IMR-90 (cell line): ENCODE measurements at regions not wholly inside any gene's neighbourhood (a gene's known extent, or its start where the extent isn't known, plus 50 kb on each side); places are given as distances from the start of the nearest gene placed in this dataset.

ENCODE experiments used
- ATAC-seq: fragments of 200-7000 bp; cut with Tn5 transposase; 2 replicates; pipeline ENCODE4 v1.9.1; 2020; ENCODE audit warnings: low read depth, mild to moderate bottlenecking, moderate library complexity
- BruUV-seq: library from RNA; stranded (reverse); fragments of 400-500 nt; replicated peaks from 2 replicates; lab custom pipeline; 2021; lab: Mats Ljungman, UMichigan
- CTCF ChIA-PET: fragments of 300-600 bp; formaldehyde crosslinking; extraction: SDS; loops from one replicate; lab custom pipeline; 2021; ENCODE audit warnings: antibody characterized with exemption; lab: Yijun Ruan, JAX
- POLR2A ChIA-PET: fragments of 300-600 bp; sonication (Branson Sonifier 250); formaldehyde crosslinking; loops from one replicate; lab custom pipeline; 2022; ENCODE audit warnings: antibody characterized with exemption; ENCODE audit not compliant: unreplicated experiment; lab: Charles Lee
- DNase-seq: peaks from one replicate; pipeline ENCODE4 v3.0.0; 2013
- H2AFZ ChIP-seq: replicated peaks from 2 replicates; pipeline ENCODE3; 2013; ENCODE audit warnings: low read length, mild to moderate bottlenecking; ENCODE audit not compliant: poor library complexity
- H2AK5ac ChIP-seq: 2 replicates; pipeline ENCODE4 v1.6.1; 2013; ENCODE audit warnings: low read depth, low read length, inconsistent platforms
- H2AK9ac ChIP-seq: replicated peaks from 2 replicates; pipeline ENCODE3; 2013; ENCODE audit warnings: mild to moderate bottlenecking, low read depth, low read length, moderate library complexity; ENCODE audit not compliant: poor library complexity
- H2BK120ac ChIP-seq: 2 replicates; pipeline ENCODE4 v1.6.1; 2013; ENCODE audit warnings: low read depth, low read length, inconsistent platforms
- H2BK15ac ChIP-seq: 3 replicates; pipeline ENCODE4 v1.6.1; 2013; ENCODE audit warnings: low read depth, low read length, inconsistent platforms
- H2BK20ac ChIP-seq: 2 replicates; pipeline ENCODE4 v1.6.1; 2013; ENCODE audit warnings: low read depth, mild to moderate bottlenecking, inconsistent platforms, low read length, moderate library complexity
- H2BK5ac ChIP-seq: 2 replicates; pipeline ENCODE4 v1.6.1; 2013; ENCODE audit warnings: mild to moderate bottlenecking, low read depth, low read length, inconsistent platforms; ENCODE audit not compliant: poor library complexity, severe bottlenecking
- H3K14ac ChIP-seq: replicated peaks from 2 replicates; pipeline ENCODE4 v1.6.1; 2013; ENCODE audit warnings: low read depth, low read length, inconsistent platforms
- H3K18ac ChIP-seq: 2 replicates; pipeline ENCODE4 v1.6.1; 2013; ENCODE audit warnings: low read depth, low read length, control low read depth
- H3K23ac ChIP-seq: 2 replicates; pipeline ENCODE4 v1.6.1; 2013; ENCODE audit warnings: low read depth, low read length, inconsistent platforms
- H3K27ac ChIP-seq: 2 replicates; pipeline ENCODE4 v1.5.1; 2013; ENCODE audit warnings: mild to moderate bottlenecking, control low read depth, low read length; ENCODE audit not compliant: insufficient read depth
- H3K27me3 ChIP-seq: 2 replicates; pipeline ENCODE4 v1.6.1; 2013; ENCODE audit warnings: low read length; ENCODE audit not compliant: control insufficient read depth, insufficient read depth
- H3K36me3 ChIP-seq: 2 replicates; pipeline ENCODE4 v1.6.1; 2013; ENCODE audit warnings: low read length, mixed read lengths; ENCODE audit not compliant: control insufficient read depth, insufficient read depth
- H3K4ac ChIP-seq: 2 replicates; pipeline ENCODE4 v1.6.1; 2013; ENCODE audit warnings: low read depth, low read length, inconsistent platforms
- H3K4me1 ChIP-seq: 2 replicates; pipeline ENCODE4 v1.6.1; 2013; ENCODE audit warnings: low read length, mixed read lengths; ENCODE audit not compliant: control insufficient read depth, insufficient read depth
- H3K4me2 ChIP-seq: 2 replicates; pipeline ENCODE4 v1.6.1; 2013; ENCODE audit warnings: low read depth, mild to moderate bottlenecking, control low read depth, low read length, moderate library complexity
- H3K4me3 ChIP-seq: 2 replicates; pipeline ENCODE4 v1.5.1; 2013; ENCODE audit warnings: low read depth, mild to moderate bottlenecking, control low read depth, low read length, moderate library complexity; ENCODE audit not compliant: insufficient read depth
- H3K56ac ChIP-seq: 2 replicates; pipeline ENCODE4 v1.6.1; 2013; ENCODE audit warnings: low read length, inconsistent platforms; ENCODE audit not compliant: insufficient read depth; ENCODE audit errors: extremely low read depth
- H3K79me1 ChIP-seq, 2 experiments: 2 replicates each; pipeline ENCODE4 v1.6.1; 2013; ENCODE audit warnings: low read length in 2 of 2, inconsistent platforms in 1 of 2, low read depth in 1 of 2
- H3K9ac ChIP-seq: 2 replicates; pipeline ENCODE4 v1.6.1; 2013; ENCODE audit warnings: low read depth, low read length, control low read depth
- H3K9me1 ChIP-seq: 2 replicates; pipeline ENCODE4 v1.6.1; 2013; ENCODE audit warnings: low read length, inconsistent platforms; ENCODE audit not compliant: insufficient read depth
- H3K9me3 ChIP-seq: 2 replicates; pipeline ENCODE4 v1.6.1; 2013; ENCODE audit warnings: low read length; ENCODE audit not compliant: control insufficient read depth, insufficient read depth
- H4K20me1 ChIP-seq: 2 replicates; pipeline ENCODE4 v1.6.1; 2013; ENCODE audit warnings: low read length, inconsistent platforms; ENCODE audit not compliant: insufficient read depth
- H4K5ac ChIP-seq: 2 replicates; pipeline ENCODE4 v1.6.1; 2013; ENCODE audit warnings: mild to moderate bottlenecking, low read depth, low read length, control low read depth
- H4K8ac ChIP-seq, 2 experiments: 2 replicates each; pipeline ENCODE4 v1.6.1; 2013; ENCODE audit warnings: low read depth in 2 of 2, low read length in 2 of 2, control low read depth in 1 of 2, inconsistent platforms in 1 of 2
- H4K91ac ChIP-seq: 2 replicates; pipeline ENCODE4 v1.6.1; 2013; ENCODE audit warnings: low read depth, low read length, inconsistent platforms; ENCODE audit not compliant: insufficient read depth
- CHD1 ChIP-seq: IDR thresholded peaks from 2 replicates; pipeline ENCODE4 v1.6.1; 2012; ENCODE audit warnings: low read depth, low read length, improper control_type of control experiment
- FOS ChIP-seq: fragments of 150-350 bp; IDR thresholded peaks from 2 replicates; pipeline ENCODE4 v1.6.1; 2016; ENCODE audit warnings: low read depth, low read length
- MAFK ChIP-seq: IDR thresholded peaks from 2 replicates; pipeline ENCODE4 v1.6.1; 2012; ENCODE audit warnings: low read depth, low read length, improper control_type of control experiment
- MAZ ChIP-seq: IDR thresholded peaks from 2 replicates; pipeline ENCODE4 v1.6.1; 2012; ENCODE audit warnings: low read depth, mild to moderate bottlenecking, low read length, improper control_type of control experiment, moderate library complexity, borderline replicate concordance
- NFE2L2 ChIP-seq: fragments of 150-350 bp; IDR thresholded peaks from 2 replicates; pipeline ENCODE4 v1.6.1; 2016; ENCODE audit warnings: low read depth, mild to moderate bottlenecking, low read length
- RCOR1 ChIP-seq: IDR thresholded peaks from 2 replicates; pipeline ENCODE4 v1.6.1; 2012; ENCODE audit warnings: mild to moderate bottlenecking, low read length, improper control_type of control experiment; ENCODE audit not compliant: insufficient replicate concordance
- RFX5 ChIP-seq: IDR thresholded peaks from 2 replicates; pipeline ENCODE4 v1.8.0; 2012; ENCODE audit warnings: low read depth, mild to moderate bottlenecking, low read length, moderate library complexity
- SMC3 ChIP-seq: fragments of 150-350 bp; IDR thresholded peaks from 2 replicates; pipeline ENCODE4 v1.6.1; 2016; ENCODE audit warnings: low read depth, mild to moderate bottlenecking, antibody characterized with exemption, low read length, moderate library complexity
- WGBS, 2 experiments: methylation state at CpG; one replicate each; pipeline versions ENCODE4 v1.1.5 to v1.1.7; 2013; ENCODE audit warnings: missing lambda C conversion rate in 2 of 2; ENCODE audit not compliant: insufficient read length in 1 of 2; ENCODE audit errors: extremely low coverage in 2 of 2; 5-methylcytosine and 5-hydroxymethylcytosine counted together
- dilution Hi-C: fragments of 300-500 bp; cut with HindIII; formaldehyde crosslinking; loops from one replicate; pipeline ENCODE4 v1.14.3; 2018; ENCODE audit warnings: low sequenced_read_pairs; ENCODE audit not compliant: unreplicated experiment
- in situ Hi-C: fragments of 300-500 bp; cut with MboI; formaldehyde crosslinking; loops from 3 replicates; pipeline ENCODE4 v1.14.3; 2019; ENCODE audit warnings: low sequenced_read_pairs, inconsistent platforms, mixed read lengths
- intact Hi-C: fragments of 100-400 bp; cut with micrococcal nuclease; formaldehyde crosslinking; loops from 2 replicates; pipeline ENCODE4 v1.10.0; 2022
- TF ChIP-seq, protein P1 (sequence below): fragments of 150-350 bp; IDR thresholded peaks from 2 replicates; pipeline ENCODE4 v1.6.1; 2017; ENCODE audit warnings: mild to moderate bottlenecking, antibody characterized with exemption, low read length, low read depth

- no TSS peak for BruUV-seq
- Histone ChIP-seq H2BK15ac (peak overlapping the region; percentile 36; the same call in 1 of the 3 replicates), H2AK5ac (no peak overlapping the region; the same call in 1 of the 2 replicates), H2AFZ (no peak overlapping the region), H3K56ac (no peak overlapping the region), H3K27me3 (no peaks in the 10 kb centered on the region), H2BK5ac (no peak overlapping the region), H3K9me3 (no peaks in the 10 kb centered on the region), H3K14ac (no peak overlapping the region), H3K36me3 (no peaks in the 10 kb centered on the region), H3K79me1 (no peaks in the 10 kb centered on the region), H4K91ac (no peak overlapping the region), H4K20me1 (no peaks in the 10 kb centered on the region), H3K18ac (no peak overlapping the region), H2BK120ac (no peak overlapping the region), H3K9me1 (0 out of 2 replicates have a peak, but pooled peaks cover 2% of the 10 kb centered on the region), H3K4me2 (no peak overlapping the region), H4K8ac (no peak overlapping the region; a peak in 1 of 4 replicates), H3K9ac (no peak overlapping the region), H3K4me1 (no peaks in the 10 kb centered on the region), H4K5ac (no peak overlapping the region), H3K4me3 (no peak overlapping the region), H3K23ac (0 out of 2 replicates have a peak overlapping the region, but pooled peaks have one; percentile 5), H2BK20ac (no peak overlapping the region), H3K4ac (no peak overlapping the region; the same call in 1 of the 2 replicates), H3K27ac (no peak overlapping the region), H2AK9ac (no peak overlapping the region)
- DNase-seq = no peak
- POLR2A ChIA-PET = no interaction called here
- no CpG with 5 or more reads among the region's 2 CpGs for WGBS, 2 experiments
- TF ChIP-seq SMC3 = no peak
- TF ChIP-seq RFX5 = no peak
- TF ChIP-seq FOS = no peak
- TF ChIP-seq, protein P1, sequence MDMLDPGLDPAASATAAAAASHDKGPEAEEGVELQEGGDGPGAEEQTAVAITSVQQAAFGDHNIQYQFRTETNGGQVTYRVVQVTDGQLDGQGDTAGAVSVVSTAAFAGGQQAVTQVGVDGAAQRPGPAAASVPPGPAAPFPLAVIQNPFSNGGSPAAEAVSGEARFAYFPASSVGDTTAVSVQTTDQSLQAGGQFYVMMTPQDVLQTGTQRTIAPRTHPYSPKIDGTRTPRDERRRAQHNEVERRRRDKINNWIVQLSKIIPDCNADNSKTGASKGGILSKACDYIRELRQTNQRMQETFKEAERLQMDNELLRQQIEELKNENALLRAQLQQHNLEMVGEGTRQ = no peak
- TF ChIP-seq RCOR1 = no peak
- TF ChIP-seq MAZ = no peak
- no peak for TF ChIP-seq NFE2L2
- TF ChIP-seq MAFK = no peak
- no peak for TF ChIP-seq CHD1
- in situ Hi-C loops (no loop called here), intact Hi-C loops (no loop called here), dilution Hi-C loops (no loop called here)
- CTCF ChIA-PET = no interaction called here
- ATAC-seq = no peak
These were observed 126.0 kb downstream of the MREG start for GRCh38 chr2:215887303-215887702.
